ENCODE measurements at regions not wholly inside any gene's neighbourhood (a gene's known extent, or its start where the extent isn't known, plus 50 kb on each side); places are given as distances from the start of the nearest gene placed in this dataset.

DNA sequence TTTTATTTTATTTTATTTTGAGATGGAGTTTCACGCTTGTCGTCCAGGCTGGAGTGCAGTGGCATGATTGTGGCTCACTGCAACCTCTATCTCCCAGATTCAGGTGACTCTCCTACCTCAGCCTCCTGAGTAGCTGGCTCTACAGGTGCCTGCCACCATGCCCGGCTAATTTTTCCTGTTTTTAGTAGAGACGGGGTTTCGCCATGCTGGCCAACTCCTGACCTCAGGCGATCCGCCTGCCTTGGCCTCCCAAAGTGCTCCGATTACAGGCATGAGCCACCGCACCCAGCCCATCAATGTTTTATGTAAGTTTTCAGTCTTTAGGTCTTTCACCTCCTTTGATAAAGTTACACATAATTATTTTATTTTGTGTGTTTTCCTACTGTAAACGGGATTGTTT lies 154.6 kb downstream of the COPRS start:
- peaks cover 7% of the 10 kb centered on the region for H3K9me3 Mint-ChIP-seq
- peaks cover 22% of the 10 kb centered on the region for H3K27me3 Mint-ChIP-seq
- no peak for DNase-seq
- ATAC-seq = no peak
- no peak overlapping the region for H3K4me3 Mint-ChIP-seq
- H3K36me3 Mint-ChIP-seq (ENCODE audit: low read depth) = no peaks in the 10 kb centered on the region
- no peak overlapping the region for H3K27ac Mint-ChIP-seq
- no peaks in the 10 kb centered on the region for H3K4me1 Mint-ChIP-seq

DNA sequence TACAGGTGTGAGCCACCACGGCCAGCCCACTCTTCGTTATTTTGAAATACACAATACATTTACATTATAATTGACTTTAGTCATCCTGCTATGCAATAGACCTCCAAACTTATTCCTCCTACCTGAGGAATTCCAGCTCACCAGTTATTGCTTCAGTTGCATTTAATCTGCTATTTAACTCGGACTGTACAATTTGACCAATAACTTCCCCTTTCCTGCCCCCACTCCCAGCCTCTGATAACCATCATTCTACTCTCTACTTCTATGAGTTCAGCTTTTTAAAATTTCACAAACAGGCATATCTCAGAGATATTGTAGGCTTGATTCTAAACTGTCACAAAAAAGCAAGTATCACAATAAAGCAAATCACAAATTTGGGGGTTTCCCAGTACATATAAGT lies 157.0 kb downstream of the COPRS start:
- Mint-ChIP-seq H3K9me3 (peaks cover 7% of the 10 kb centered on the region), H3K4me3 (no peak overlapping the region), H3K4me1 (no peaks in the 10 kb centered on the region), H3K27ac (no peak overlapping the region), H3K36me3 (ENCODE audit: low read depth) (no peaks in the 10 kb centered on the region), H3K27me3 (peaks cover 25% of the 10 kb centered on the region)
- ATAC-seq = no peak
- no peak for DNase-seq

DNA sequence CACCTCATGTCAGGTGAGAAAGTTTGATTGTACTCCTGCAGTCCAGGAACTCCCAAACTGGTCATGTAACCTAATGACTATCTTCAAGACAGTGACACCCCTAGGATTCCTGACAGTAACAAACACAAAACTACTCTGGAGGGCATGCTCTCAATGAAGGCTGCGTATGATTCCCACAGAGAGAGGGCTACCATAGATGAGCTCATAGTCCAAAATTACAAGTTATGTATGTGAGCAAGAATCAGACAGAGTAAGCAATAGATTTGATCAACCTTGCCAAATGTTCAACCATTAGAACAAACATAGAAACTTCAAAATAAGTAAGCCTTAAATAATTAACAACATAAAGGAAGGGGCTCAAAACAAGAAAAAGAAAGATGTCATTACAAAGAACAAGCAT lies 158.1 kb downstream of the COPRS start:
- DNase-seq (no peak), ATAC-seq (no peak)
- Mint-ChIP-seq H3K36me3 (ENCODE audit: low read depth) (no peaks in the 10 kb centered on the region), H3K4me1 (no peaks in the 10 kb centered on the region), H3K4me3 (no peak overlapping the region), H3K9me3 (peaks cover 7% of the 10 kb centered on the region), H3K27ac (no peak overlapping the region), H3K27me3 (peaks cover 25% of the 10 kb centered on the region)

DNA sequence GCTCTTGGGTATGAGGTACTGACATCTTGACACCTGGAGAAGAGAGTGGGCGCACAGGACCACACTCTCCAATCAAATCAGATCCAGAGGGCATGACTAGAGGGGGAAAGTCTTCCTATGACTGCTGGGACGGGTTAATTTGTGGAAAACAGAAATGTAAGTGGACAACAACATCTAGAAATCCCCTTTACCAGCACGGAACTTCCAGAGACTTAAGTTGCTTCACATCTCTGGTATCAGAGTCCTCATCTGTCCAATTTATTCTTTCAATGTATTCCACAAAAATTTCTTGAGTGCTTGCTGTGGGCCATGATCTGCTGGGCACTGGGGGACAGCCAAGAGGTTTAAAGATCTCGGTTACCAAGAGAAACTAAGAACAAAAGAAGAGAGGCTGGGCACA lies 159.2 kb downstream of the COPRS start:
- Mint-ChIP-seq H3K27me3 (peaks cover 20% of the 10 kb centered on the region), H3K4me1 (no peaks in the 10 kb centered on the region), H3K27ac (no peak overlapping the region), H3K36me3 (ENCODE audit: low read depth) (no peaks in the 10 kb centered on the region), H3K4me3 (no peak overlapping the region), H3K9me3 (peaks cover 7% of the 10 kb centered on the region)
- DNase-seq = no peak
- no peak for ATAC-seq

DNA sequence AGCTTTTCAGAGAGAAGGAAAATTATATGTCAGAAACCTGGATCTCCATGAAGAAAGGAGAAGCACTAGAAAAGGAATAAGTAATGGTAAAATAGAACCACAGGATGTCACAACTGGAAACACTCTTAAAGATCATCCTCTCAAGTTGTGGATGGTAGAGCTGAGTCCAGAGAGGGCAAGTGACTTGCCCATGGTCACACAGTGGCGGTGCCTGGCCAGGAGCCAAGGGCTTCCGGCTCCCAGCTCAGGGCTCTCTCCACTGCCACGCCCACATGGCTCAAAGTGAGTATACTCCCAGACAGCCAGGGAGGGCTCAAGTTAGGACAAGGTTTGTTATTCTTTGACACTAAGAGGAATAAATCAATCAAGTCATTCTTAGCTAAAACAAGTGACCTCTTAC lies 159.8 kb downstream of the COPRS start:
- Mint-ChIP-seq H3K9me3 (peaks cover 7% of the 10 kb centered on the region), H3K27me3 (peaks cover 20% of the 10 kb centered on the region), H3K36me3 (ENCODE audit: low read depth) (no peaks in the 10 kb centered on the region), H3K4me1 (no peaks in the 10 kb centered on the region), H3K27ac (no peak overlapping the region), H3K4me3 (no peak overlapping the region)
- DNase-seq = no peak
- no peak for ATAC-seq

DNA sequence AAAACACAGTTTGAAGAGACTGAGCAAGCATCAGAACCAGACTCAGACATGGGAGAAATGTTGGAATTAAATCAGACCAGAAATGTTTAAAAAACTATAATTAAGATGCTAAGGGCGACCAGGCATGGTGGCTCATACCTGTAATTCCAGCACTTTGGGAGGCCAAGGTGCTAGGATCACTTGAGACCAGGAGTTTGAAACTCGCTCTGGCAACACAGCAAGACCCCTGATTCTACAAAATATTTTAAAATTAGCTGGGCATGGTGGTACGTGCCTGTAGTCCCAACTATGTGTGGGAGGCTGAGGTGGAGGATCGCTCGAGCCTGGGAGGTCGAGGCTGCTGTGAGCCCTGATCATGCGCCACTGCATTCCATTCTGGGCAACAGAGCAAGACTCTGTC lies 160.3 kb downstream of the COPRS start:
- H3K27ac Mint-ChIP-seq = no peak overlapping the region
- peaks cover 16% of the 10 kb centered on the region for H3K27me3 Mint-ChIP-seq
- H3K4me3 Mint-ChIP-seq = no peak overlapping the region
- H3K36me3 Mint-ChIP-seq (ENCODE audit: low read depth) = no peaks in the 10 kb centered on the region
- DNase-seq (no peak), ATAC-seq (no peak)
- peaks cover 7% of the 10 kb centered on the region for H3K9me3 Mint-ChIP-seq
- H3K4me1 Mint-ChIP-seq = no peaks in the 10 kb centered on the region

DNA sequence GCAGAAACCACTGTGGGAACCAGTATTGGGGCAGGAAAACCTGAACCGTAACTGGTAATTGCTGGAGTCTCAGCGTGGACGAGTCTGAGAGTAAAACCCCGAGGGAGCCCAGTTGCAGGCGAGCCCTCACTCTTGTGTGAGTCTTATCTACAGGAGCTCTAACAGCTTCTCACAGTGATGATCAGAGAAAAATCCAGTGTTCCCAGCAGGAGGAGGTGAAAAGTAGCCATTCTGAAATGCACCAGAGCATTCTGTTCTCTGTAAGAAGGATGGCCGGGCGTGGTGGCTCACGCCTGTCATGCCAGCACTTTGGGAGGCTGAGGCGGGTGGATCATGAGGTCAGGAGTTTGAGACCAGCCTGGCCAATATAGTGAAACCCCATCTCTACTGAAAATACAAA lies 161.2 kb downstream of the COPRS start:
- peaks cover 14% of the 10 kb centered on the region for H3K27me3 Mint-ChIP-seq
- ATAC-seq (no peak), DNase-seq (no peak)
- H3K9me3 Mint-ChIP-seq = no peaks in the 10 kb centered on the region
- no peaks in the 10 kb centered on the region for H3K4me1 Mint-ChIP-seq
- H3K27ac Mint-ChIP-seq = no peak overlapping the region
- no peaks in the 10 kb centered on the region for H3K36me3 Mint-ChIP-seq (ENCODE audit: low read depth)
- H3K4me3 Mint-ChIP-seq = no peak overlapping the region

DNA sequence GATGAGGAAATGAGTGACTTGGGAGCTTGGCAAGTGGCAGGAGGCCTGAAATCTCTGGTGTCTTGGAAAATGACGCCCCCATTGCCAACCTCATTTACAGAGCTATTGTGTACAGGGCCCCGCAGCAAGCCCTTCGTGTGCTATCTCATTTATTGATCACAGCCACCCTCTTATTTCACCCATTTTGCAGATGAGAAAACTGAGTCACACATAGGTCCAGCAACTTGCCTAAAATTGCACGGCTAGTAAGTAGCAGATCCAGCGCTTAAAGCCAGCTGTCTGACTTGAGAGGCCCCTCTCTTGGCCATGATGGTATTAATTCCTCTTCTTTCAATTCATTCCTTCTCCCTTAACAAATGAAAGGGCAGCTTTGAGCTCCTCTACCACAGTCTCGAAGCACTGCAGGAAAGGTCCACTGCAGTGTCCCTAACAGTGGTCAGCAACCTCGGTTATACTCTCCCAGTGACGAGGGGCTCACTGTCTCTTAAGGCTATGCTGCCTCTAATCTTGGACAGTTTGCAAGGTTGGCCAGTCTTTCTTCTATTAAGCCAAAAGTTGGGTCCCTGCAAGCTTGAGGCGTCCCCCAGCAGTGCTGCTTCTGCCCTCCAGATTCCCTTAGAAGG lies 162.2 kb downstream of the COPRS start:
- DNase-seq = no peak
- ATAC-seq = no peak
- Mint-ChIP-seq H3K9me3 (no peaks in the 10 kb centered on the region), H3K27ac (no peak overlapping the region), H3K27me3 (peaks cover 11% of the 10 kb centered on the region), H3K36me3 (ENCODE audit: low read depth) (no peaks in the 10 kb centered on the region), H3K4me1 (no peaks in the 10 kb centered on the region), H3K4me3 (no peak overlapping the region)

DNA sequence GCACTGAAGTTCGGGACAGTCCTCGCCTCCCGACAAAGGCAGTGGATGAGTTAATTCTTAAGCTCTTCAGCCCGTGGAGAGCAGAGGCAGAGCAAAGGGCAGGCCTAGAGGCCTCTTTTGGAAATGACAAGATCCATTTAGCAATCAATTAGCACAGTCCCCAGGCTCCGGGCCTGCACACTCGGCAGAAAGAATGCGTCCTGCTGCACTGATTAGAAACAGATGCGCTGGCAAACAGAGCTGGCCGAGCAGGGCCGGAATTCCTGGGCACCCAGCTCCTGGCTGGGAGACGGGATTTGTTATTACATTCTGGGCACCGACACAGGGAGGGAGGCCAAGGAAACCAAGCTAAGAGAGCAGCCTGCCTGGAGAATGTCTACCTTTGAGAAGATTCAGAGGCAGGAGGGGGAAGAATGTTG lies 162.9 kb downstream of the COPRS start:
- DNase-seq (no peak), ATAC-seq (no peak)
- H3K4me1 Mint-ChIP-seq = no peaks in the 10 kb centered on the region
- no peak overlapping the region for H3K27ac Mint-ChIP-seq
- no peaks in the 10 kb centered on the region for H3K9me3 Mint-ChIP-seq
- no peaks in the 10 kb centered on the region for H3K36me3 Mint-ChIP-seq (ENCODE audit: low read depth)
- H3K27me3 Mint-ChIP-seq = peaks cover 10% of the 10 kb centered on the region
- no peak overlapping the region for H3K4me3 Mint-ChIP-seq

DNA sequence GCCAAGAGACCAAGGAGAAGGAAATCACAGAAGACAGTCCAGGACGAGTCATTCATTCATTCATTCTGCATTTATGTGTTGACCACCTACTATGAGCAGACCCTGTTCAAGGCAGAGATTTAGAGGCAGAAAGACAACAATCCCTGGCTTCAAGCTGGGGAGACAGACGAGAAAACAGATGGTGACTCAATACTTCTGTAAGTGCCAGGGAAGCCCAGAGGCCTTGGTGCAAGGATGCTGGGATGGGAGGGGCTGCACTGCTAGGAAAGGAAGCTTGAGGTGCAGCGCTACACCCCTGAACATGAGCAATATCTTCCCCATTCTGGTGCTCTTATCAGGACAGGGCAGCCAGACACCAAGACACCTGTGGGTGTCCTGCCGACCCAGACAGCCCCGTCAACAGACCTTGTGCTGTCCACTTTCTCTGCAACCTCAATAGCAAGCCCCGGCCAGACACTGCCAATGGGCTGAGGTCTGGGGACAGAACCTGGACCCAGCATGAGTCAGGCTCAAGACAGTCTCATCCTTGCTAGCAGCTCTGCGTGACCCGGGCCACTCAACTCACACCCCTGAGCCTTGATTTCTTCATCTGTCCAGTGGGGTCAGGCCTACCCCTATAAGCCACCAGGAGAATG lies 163.5 kb downstream of the COPRS start:
- Mint-ChIP-seq H3K27ac (no peak overlapping the region), H3K27me3 (peaks cover 7% of the 10 kb centered on the region), H3K9me3 (no peaks in the 10 kb centered on the region), H3K4me3 (no peak overlapping the region), H3K4me1 (no peaks in the 10 kb centered on the region), H3K36me3 (ENCODE audit: low read depth) (no peaks in the 10 kb centered on the region)
- DNase-seq (no peak), ATAC-seq (no peak)

DNA sequence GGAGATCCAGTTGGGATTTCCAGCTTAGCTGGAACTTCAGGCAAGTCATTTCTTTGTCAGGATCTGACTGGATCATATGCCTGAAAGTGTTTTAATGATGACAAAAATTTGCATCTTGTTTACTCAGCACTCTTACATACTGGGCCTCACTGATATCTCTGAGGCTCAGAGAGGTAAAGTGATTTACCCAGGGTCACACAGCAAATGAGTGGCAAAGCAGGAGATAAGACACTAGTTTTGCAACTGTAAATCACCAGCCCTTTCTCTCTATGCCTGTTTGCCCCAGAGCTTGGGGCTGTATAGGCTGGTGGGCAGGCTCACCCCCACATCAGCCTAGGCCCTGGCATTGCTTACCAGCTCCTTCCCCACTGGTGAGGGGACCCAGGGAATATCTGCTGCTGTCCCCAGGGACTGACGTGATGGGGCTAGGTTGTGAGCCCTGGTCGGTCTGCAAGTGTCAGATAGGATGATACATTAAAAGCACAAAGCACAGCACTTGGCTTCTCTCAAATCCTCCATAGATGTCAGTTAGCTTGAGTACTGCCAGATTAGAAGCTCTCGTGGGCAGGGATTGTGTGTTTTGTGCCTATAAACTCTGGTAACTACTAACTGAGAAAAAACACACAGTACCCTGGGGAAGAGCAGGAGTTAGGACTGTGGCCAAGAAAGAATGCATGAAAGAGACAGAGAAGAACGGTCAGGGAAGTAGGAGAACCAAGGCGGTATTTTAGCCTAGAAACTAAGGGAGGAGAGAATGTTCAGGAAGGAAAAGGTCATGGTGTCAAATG lies 165.4 kb downstream of the COPRS start:
- ATAC-seq (no peak), DNase-seq (no peak)
- peaks cover 2% of the 10 kb centered on the region for H3K27me3 Mint-ChIP-seq
- H3K9me3 Mint-ChIP-seq = no peaks in the 10 kb centered on the region
- H3K27ac Mint-ChIP-seq = no peak overlapping the region
- no peak overlapping the region for H3K4me3 Mint-ChIP-seq
- H3K36me3 Mint-ChIP-seq (ENCODE audit: low read depth) = no peaks in the 10 kb centered on the region
- no peaks in the 10 kb centered on the region for H3K4me1 Mint-ChIP-seq

DNA sequence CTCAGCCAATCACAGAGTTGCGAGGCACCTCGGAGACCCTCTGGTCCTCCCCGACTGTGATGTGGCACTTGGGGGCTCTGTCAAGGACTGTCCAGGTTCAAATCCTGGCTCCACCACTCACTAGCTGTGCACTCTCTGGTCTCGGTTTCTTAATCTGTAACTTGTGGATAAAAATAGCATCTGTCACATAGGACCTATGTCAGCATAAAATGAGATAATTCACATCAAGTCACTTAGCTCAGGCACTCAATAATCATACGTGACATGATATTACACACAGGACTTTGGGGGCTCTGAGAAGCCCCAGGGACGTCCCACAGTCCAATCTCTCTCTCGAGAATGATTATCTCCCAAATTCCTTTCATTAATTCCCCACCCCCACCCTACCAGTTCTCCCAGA lies 166.4 kb downstream of the COPRS start:
- Mint-ChIP-seq H3K27me3 (no peaks in the 10 kb centered on the region), H3K27ac (no peak overlapping the region), H3K4me1 (no peaks in the 10 kb centered on the region), H3K4me3 (no peak overlapping the region), H3K9me3 (no peaks in the 10 kb centered on the region), H3K36me3 (ENCODE audit: low read depth) (no peaks in the 10 kb centered on the region)
- DNase-seq (no peak), ATAC-seq (no peak)

DNA sequence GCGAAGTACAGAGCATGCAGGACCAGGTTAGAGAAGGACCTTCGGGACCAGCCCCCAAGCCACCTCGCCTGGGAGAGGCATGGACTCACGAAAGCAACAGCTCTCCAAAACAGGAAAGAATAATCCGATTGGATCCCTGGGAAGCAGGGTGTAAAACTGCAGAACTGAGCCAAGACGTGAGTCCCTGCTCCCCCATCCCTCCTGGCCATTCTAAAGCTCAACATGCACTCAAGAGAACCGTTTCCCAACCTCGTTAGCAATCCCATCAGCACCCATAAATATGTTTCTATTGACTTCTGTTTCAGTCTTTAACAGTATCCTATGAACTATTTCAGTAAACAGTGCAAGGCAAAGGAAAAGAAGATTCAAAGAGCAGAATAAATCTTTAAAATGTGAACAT lies 167.0 kb downstream of the COPRS start:
- no peak for ATAC-seq
- H3K4me3 Mint-ChIP-seq = no peak overlapping the region
- H3K27me3 Mint-ChIP-seq = no peaks in the 10 kb centered on the region
- H3K9me3 Mint-ChIP-seq = no peaks in the 10 kb centered on the region
- H3K4me1 Mint-ChIP-seq = no peaks in the 10 kb centered on the region
- no peak for DNase-seq
- H3K36me3 Mint-ChIP-seq (ENCODE audit: low read depth) = no peaks in the 10 kb centered on the region
- H3K27ac Mint-ChIP-seq = no peak overlapping the region

DNA sequence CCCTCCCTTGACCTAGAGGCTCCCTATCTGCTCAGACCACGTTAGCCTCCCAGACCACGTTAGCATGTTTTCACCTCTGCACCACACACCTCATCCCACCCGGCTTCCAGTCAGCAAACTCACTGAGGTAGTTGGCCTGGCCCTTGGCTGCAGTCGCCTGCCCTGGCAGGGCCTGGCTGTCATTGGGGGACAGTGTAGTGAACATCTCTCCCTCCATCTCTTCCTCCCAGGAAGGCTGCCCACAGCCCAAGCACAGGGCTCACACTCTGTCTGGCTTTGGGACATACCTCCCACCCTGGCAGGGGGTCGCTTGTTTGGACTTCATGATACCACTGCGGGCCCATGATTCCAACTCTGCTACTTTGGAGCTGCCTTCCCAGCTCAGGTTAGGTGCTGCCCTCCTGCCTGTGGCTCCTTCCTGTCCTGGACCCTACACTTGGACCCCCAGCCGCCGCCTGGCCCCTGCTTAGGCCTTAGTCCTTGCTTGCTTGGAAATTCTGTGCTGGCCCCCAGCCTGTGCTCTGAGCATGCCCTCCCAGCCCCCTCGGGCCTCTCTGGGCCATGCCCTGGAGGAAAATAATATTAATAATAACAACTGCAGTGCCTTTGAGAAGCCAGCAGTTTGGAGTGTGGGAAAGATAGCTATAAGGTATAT lies 167.7 kb downstream of the COPRS start:
- Mint-ChIP-seq H3K27me3 (peaks cover 2% of the 10 kb centered on the region), H3K27ac (no peak overlapping the region), H3K9me3 (no peaks in the 10 kb centered on the region), H3K4me3 (no peak overlapping the region), H3K4me1 (no peaks in the 10 kb centered on the region), H3K36me3 (ENCODE audit: low read depth) (no peaks in the 10 kb centered on the region)
- DNase-seq (no peak), ATAC-seq (no peak)

DNA sequence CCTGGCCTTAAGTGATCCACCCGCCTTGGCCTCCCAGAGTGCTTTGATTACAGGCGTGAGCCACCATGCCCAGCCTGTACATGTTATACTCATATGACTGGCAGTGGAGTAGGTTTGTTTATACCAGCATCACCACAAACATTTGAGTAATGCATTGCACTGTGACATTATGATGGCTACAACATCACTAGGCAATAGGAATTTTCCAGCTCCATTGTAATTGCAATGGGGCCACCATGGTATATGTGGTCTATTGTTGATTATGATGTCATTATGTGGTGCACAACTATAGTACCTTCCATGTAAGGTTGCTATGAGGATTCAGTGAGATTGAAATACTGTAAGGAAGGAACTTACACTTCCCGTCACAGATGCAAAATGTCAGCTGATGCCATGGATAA lies 168.9 kb downstream of the COPRS start:
- Mint-ChIP-seq H3K4me3 (no peak overlapping the region), H3K27ac (no peak overlapping the region), H3K27me3 (peaks cover 2% of the 10 kb centered on the region), H3K9me3 (no peaks in the 10 kb centered on the region), H3K4me1 (no peaks in the 10 kb centered on the region), H3K36me3 (ENCODE audit: low read depth) (no peaks in the 10 kb centered on the region)
- DNase-seq (no peak), ATAC-seq (peak; percentile 28)

All from activated naive CD8-positive, alpha-beta T cell treated with anti-CD3 and anti-CD28 coated beads, Interleukin-2, amount 50 U/mL, for 24 hours (primary cell).